ENCODE measurements at regions not wholly inside any gene's neighbourhood (a gene's known extent, or its start where the extent isn't known, plus 50 kb on each side); places are given as distances from the start of the nearest gene placed in this dataset.

DNA sequence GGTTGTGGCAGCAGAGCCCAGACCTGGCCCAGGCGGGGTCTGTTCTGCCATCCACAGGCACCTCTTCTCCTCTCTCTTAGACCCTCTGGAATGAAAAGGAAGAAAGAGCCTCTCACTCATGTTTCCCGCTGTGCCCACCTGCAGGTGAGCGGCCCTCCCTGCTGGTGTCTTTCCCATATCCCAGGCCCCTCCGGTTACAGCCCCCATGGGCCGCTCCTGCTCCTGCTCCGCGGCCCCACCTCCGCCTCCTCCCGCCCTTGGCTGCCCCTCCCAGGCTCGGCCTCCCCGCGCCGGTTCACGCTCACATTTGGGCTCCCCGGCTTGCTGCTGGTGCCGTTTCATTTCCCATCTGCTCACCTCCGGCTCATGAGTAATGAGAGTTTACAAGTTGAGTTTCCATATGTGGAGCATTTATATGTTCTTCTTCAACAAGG, 98.7 kb upstream of the SDK2 start:
- ATAC-seq, result no peak
- H3K36me3 ChIP-seq (ENCODE audit: low read depth), result no peaks in the 10 kb centered on the region
- H3K9me3 ChIP-seq, result no peaks in the 10 kb centered on the region
- no peak for DNase-seq
- intact Hi-C loops (cut with DNase I, micrococcal nuclease), result no loop called here
- no peaks in the 10 kb centered on the region for H3K4me1 ChIP-seq (ENCODE audit: low read depth)
- no peak for TF ChIP-seq CTCF (IDR thresholded peaks at IDR 0.05)
- no peak overlapping the region for H3K4me3 ChIP-seq

DNA sequence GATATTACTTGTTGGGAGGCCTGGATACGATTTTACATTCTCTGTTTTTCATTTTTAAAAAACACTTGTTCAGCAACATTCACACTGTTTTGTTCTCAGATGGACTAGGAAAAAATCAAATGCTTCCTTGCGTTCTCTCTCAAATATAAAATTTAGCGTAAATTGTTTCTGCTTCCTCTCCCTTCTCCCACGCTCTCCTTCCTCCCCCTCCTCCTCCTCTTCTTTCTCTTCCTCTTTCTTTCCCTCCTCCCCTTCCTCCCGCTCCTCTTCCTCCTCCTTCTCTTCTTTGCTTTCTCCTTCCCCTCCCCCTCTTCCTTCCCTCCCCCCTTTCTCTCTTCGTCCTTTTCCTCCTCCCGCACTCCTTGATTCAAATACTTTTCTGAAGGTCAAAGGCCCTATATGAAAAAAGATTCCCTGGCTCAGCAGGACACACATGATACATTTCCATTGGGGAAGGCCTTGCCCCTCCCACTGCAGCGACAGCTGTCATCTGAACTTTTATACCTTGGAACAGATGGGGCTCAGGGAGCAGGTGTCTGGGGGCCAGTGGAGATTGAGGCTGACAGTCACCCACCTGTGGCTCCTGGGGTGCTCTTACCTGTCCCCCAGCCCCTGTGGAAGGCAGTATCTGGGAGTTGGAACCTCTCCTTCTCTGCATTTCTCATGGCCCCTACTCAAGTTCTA, 99.4 kb upstream of the SDK2 start:
- intact Hi-C loops (cut with DNase I, micrococcal nuclease), result no loop called here
- TF ChIP-seq CTCF (IDR thresholded peaks at IDR 0.05), result no peak
- Histone ChIP-seq H3K4me1 (ENCODE audit: low read depth) (no peaks in the 10 kb centered on the region), H3K4me3 (no peak overlapping the region), H3K9me3 (no peaks in the 10 kb centered on the region), H3K36me3 (ENCODE audit: low read depth) (no peaks in the 10 kb centered on the region)
- DNase-seq (peak in 2 of 3 donors; percentile 37 to 40), ATAC-seq (peak; percentile 37)

GRCh38 chr17:73744411-73744810, 100.2 kb upstream of the SDK2 start:
- no peaks in the 10 kb centered on the region for H3K9me3 ChIP-seq
- no peak for ATAC-seq
- no peak overlapping the region for H3K4me3 ChIP-seq
- intact Hi-C loops (cut with DNase I, micrococcal nuclease), result no loop called here
- no peaks in the 10 kb centered on the region for H3K36me3 ChIP-seq (ENCODE audit: low read depth)
- no peaks in the 10 kb centered on the region for H3K4me1 ChIP-seq (ENCODE audit: low read depth)
- TF ChIP-seq CTCF (IDR thresholded peaks at IDR 0.05), result no peak
- no peak for DNase-seq

GRCh38 chr17:73746314-73747073, 102.2 kb upstream of the SDK2 start:
- DNase-seq (no peak), ATAC-seq (no peak)
- no peaks in the 10 kb centered on the region for H3K36me3 ChIP-seq (ENCODE audit: low read depth)
- TF ChIP-seq CTCF (IDR thresholded peaks at IDR 0.05), result no peak
- no peaks in the 10 kb centered on the region for H3K9me3 ChIP-seq
- intact Hi-C loops (cut with DNase I, micrococcal nuclease), result no loop called here
- no peaks in the 10 kb centered on the region for H3K4me1 ChIP-seq (ENCODE audit: low read depth)
- no peak overlapping the region for H3K4me3 ChIP-seq

GRCh38 chr17:73747221-73748002, 103.2 kb upstream of the SDK2 start:
- H3K36me3 ChIP-seq (ENCODE audit: low read depth), result no peaks in the 10 kb centered on the region
- intact Hi-C loops (cut with DNase I, micrococcal nuclease), result no loop called here
- H3K4me3 ChIP-seq, result no peak overlapping the region
- ATAC-seq, result no peak
- no peak for DNase-seq
- H3K4me1 ChIP-seq (ENCODE audit: low read depth), result no peaks in the 10 kb centered on the region
- H3K9me3 ChIP-seq, result no peaks in the 10 kb centered on the region
- TF ChIP-seq CTCF (IDR thresholded peaks at IDR 0.05), result no peak
